GM12865 (cell line): ENCODE measurements at regions not wholly inside any gene's neighbourhood (a gene's known extent, or its start where the extent isn't known, plus 50 kb on each side); places are given as distances from the start of the nearest gene placed in this dataset.

Experiments used
- DNase-seq: peaks from one replicate; pipeline ENCODE4 v3.0.0; 2010; ENCODE audit warnings: low read depth
- H3K4me3 ChIP-seq: 2 replicates; pipeline ENCODE4 v1.5.1; 2011; ENCODE audit warnings: mild to moderate bottlenecking, low read depth, low read length, control low read depth
- CTCF ChIP-seq: IDR thresholded peaks from 2 replicates; pipeline ENCODE4 v1.5.1; 2011; ENCODE audit warnings: low read length, control low read depth, low read depth, inconsistent platforms; ENCODE audit not compliant: insufficient read depth; ENCODE audit errors: missing control alignments

DNA sequence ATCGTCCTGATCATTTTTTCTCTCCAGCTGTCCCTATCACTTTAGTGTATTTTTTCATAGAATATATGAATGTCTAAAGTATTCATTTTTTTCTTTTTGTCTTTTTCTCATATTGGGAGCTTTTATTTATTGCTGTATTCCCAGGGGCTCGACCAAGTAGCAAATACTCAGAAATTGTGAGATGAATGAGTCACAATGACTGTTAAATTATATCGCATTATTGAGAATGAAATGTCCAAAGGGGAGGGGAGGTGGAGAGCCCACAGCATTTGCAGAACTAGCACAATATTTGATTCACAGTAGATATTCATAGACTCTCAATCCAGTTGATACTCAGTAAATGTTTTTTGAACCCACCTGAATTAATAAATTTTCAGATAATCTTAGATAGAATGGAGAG, 543.6 kb upstream of the FAM241A start:
- TF ChIP-seq CTCF = no peak
- H3K4me3 ChIP-seq = no peak overlapping the region
- no peak for DNase-seq

DNA sequence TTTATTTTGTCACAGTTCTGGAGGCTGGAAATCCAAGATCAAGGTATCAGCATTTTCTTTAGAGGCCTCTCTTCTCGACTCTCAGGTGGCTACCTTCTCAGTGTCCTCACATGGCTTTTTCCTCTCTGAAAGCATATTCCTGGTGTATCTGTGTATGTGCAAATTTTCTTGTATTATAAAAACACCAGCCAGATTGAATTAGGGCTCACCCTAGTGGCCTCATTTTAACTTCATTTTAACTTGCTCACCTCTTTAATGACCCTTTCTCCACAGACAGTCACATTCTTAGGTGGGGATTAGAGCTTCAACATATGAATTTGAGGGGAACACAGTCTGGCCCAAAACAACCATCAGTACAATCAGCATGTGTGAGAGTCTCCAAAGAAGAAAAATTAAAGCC, 542.4 kb upstream of the FAM241A start:
- DNase-seq = no peak
- TF ChIP-seq CTCF = no peak
- H3K4me3 ChIP-seq = no peak overlapping the region

GRCh38 chr4:111605111-111605510, 540.1 kb upstream of the FAM241A start:
- no peak overlapping the region for H3K4me3 ChIP-seq
- no peak for DNase-seq
- no peak for TF ChIP-seq CTCF

DNA sequence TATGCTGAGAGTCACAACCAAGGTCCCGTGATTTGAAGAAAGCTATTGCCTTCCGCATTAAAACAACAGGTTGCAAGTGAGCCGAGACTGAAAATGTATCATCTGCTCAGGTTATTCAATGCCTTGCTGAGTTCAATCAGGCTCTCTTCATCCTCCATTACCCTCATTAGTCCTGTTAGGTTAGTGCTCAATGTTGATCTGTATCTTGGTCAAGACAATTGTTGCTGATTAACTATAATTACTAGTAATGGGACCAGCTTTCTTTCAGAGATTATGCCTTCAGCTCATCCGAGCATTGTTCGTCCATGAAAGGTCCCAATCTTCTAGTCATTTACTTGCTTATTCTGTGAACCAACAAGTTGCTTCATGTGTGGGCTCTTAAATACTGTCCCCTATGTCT, 534.6 kb upstream of the FAM241A start:
- TF ChIP-seq CTCF = no peak
- DNase-seq = no peak
- H3K4me3 ChIP-seq = no peak overlapping the region

DNA sequence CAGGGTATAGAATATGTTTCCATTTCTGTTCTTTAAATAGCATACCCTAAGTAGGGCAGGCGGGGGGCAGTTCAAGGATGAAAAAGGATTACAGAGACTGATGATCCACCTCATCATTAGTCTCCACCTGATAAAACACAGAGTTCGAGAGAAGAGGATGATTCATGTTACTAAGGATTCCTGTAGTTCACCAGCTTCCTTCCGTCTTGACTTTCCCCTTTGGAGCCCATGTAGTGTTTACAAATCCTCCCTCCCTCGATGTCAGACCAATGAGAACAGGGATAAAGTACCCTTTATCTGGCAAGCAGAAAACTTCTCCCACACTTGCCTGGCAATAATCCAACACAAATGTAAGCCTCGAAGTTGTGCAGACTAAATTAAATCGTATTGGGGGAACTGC, 526.3 kb upstream of the FAM241A start:
- H3K4me3 ChIP-seq = no peak overlapping the region
- no peak for TF ChIP-seq CTCF
- DNase-seq = no peak

DNA sequence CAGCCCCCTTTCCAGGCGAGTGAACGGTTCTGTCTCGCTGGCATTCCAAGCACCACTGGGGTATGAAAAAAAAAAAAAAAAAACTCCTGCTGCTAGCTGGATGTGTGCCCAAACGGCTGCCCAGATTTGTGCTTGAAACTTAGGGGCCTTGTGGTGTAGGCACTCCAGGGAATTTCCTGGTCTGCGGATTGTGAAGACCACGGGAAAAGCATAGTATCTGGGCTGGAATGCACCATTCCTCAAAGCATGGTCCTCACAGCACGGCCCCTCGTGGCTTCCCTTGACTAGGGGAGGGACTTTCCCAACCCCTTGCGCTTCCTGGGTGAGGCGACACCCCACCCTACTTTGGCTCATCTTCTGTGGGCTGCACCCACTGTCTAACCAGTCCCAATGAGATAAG, 516.8 kb upstream of the FAM241A start:
- TF ChIP-seq CTCF = no peak
- no peak for DNase-seq
- no peak overlapping the region for H3K4me3 ChIP-seq

- TF ChIP-seq CTCF = no peak
- no peak overlapping the region for H3K4me3 ChIP-seq
- DNase-seq = no peak
These were observed 514.5 kb upstream of the FAM241A start for GRCh38 chr4:111630705-111631104.
